GM18505 (cell line): ENCODE measurements at regions not wholly inside any gene's neighbourhood (a gene's known extent, or its start where the extent isn't known, plus 50 kb on each side); places are given as distances from the start of the nearest gene placed in this dataset.

Source experiments
- ATAC-seq: cut with Tn5 transposase; IDR thresholded peaks from one replicate; pipeline ENCODE4 v1.9.1; 2021; ENCODE audit not compliant: unreplicated experiment
- POLR2A ChIP-seq: IDR thresholded peaks from 4 replicates; pipeline ENCODE4 v1.6.1; 2011; ENCODE audit warnings: borderline replicate concordance; ENCODE audit not compliant: insufficient read depth, insufficient read length; ENCODE audit errors: extremely low read depth

- ATAC-seq: no peak
- TF ChIP-seq POLR2A: no peak
Measured at GRCh38 chr2:191578031-191578430, 99.9 kb upstream of the NABP1 start.

- TF ChIP-seq POLR2A: no peak
- ATAC-seq: no peak
Measured at GRCh38 chr2:191580581-191580980, 97.4 kb upstream of the NABP1 start.

- ATAC-seq: no peak
- TF ChIP-seq POLR2A: no peak
Measured at GRCh38 chr2:191581003-191581402, 96.9 kb upstream of the NABP1 start.

- no peak for ATAC-seq
- no peak for TF ChIP-seq POLR2A
Measured at GRCh38 chr2:191582355-191582754, 95.6 kb upstream of the NABP1 start.

- ATAC-seq: no peak
- TF ChIP-seq POLR2A: no peak
Measured at GRCh38 chr2:191591025-191591424, 86.9 kb upstream of the NABP1 start.

- TF ChIP-seq POLR2A: no peak
- no peak for ATAC-seq
Measured at GRCh38 chr2:191593622-191594385, 84.1 kb upstream of the NABP1 start.

GRCh38 chr2:191597186-191597751, 80.7 kb upstream of the NABP1 start:
- no peak for ATAC-seq
- no peak for TF ChIP-seq POLR2A

GRCh38 chr2:191598296-191598695, 79.6 kb upstream of the NABP1 start:
- no peak for ATAC-seq
- TF ChIP-seq POLR2A: no peak

- no peak for ATAC-seq
- TF ChIP-seq POLR2A: no peak
Measured at GRCh38 chr2:191601060-191601459, 76.9 kb upstream of the NABP1 start.

GRCh38 chr2:191604154-191604553, 73.8 kb upstream of the NABP1 start:
- TF ChIP-seq POLR2A: no peak
- ATAC-seq: no peak

- no peak for TF ChIP-seq POLR2A
Measured at GRCh38 chr2:191607096-191607495, 70.8 kb upstream of the NABP1 start.

GRCh38 chr2:191610756-191611155, 67.2 kb upstream of the NABP1 start:
- no peak for TF ChIP-seq POLR2A
- no peak for ATAC-seq

More at GRCh38 chr2:191607096-191607495, 70.8 kb upstream of the NABP1 start:
- no peak for ATAC-seq

GRCh38 chr2:191611614-191612013, 66.3 kb upstream of the NABP1 start:
- ATAC-seq: peak; percentile 98
- no peak for TF ChIP-seq POLR2A

- no peak for TF ChIP-seq POLR2A
- no peak for ATAC-seq
Measured at GRCh38 chr2:191612496-191612895, 65.4 kb upstream of the NABP1 start.
